ENCODE measurements at regions not wholly inside any gene's neighbourhood (a gene's known extent, or its start where the extent isn't known, plus 50 kb on each side); places are given as distances from the start of the nearest gene placed in this dataset.

DNA sequence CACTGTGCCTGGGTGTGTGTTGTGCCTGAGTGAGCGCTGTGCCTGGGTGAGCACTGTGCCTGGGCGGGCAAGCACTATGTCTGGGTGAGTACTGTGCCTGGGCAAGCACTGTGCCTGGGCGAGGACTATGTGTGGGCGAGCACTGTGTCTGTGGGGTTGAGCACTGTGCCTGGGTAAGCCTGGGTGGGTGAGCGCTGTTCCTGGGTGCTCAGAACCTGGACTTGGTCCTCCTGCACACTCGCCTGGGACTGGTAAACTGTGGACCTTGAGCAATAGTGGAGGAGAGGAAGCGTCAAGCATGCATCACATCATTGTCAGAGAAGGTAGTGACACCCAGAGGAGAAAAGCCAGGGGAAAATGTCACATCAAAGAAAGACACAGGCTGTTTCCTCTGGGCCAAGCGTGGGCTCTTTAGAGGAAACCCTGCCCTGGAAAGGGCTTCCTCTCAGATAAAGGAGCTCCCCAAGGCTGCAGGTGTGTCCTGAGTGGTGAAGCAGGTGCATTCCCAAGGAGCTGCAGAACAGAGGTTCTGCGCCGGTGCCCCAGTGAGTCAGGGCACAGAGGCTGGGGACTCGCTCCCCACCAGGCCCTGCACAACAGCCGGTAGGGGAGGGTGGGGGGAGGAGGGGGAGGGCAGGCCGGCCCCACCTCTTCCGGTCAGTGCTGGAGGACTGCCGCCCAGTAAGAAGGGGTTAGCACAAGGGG, 141.2 kb downstream of the TEX29 start:
- TF ChIP-seq, protein P1, sequence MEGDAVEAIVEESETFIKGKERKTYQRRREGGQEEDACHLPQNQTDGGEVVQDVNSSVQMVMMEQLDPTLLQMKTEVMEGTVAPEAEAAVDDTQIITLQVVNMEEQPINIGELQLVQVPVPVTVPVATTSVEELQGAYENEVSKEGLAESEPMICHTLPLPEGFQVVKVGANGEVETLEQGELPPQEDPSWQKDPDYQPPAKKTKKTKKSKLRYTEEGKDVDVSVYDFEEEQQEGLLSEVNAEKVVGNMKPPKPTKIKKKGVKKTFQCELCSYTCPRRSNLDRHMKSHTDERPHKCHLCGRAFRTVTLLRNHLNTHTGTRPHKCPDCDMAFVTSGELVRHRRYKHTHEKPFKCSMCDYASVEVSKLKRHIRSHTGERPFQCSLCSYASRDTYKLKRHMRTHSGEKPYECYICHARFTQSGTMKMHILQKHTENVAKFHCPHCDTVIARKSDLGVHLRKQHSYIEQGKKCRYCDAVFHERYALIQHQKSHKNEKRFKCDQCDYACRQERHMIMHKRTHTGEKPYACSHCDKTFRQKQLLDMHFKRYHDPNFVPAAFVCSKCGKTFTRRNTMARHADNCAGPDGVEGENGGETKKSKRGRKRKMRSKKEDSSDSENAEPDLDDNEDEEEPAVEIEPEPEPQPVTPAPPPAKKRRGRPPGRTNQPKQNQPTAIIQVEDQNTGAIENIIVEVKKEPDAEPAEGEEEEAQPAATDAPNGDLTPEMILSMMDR (IDR thresholded peaks at IDR 0.05), result no peak
- TF ChIP-seq, protein P2, sequence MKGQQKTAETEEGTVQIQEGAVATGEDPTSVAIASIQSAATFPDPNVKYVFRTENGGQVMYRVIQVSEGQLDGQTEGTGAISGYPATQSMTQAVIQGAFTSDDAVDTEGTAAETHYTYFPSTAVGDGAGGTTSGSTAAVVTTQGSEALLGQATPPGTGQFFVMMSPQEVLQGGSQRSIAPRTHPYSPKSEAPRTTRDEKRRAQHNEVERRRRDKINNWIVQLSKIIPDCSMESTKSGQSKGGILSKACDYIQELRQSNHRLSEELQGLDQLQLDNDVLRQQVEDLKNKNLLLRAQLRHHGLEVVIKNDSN (CRISPR knock-in tag; IDR thresholded peaks at IDR 0.05), result no peak
- TF ChIP-seq NR2C2 (CRISPR knock-in tag; IDR thresholded peaks at IDR 0.05) (no peak), NR3C1 (CRISPR knock-in tag; conservative IDR thresholded peaks at IDR 0.05; ENCODE audit: low read depth) (no peak), CREB1 (CRISPR knock-in tag; IDR thresholded peaks at IDR 0.05) (no peak)
- TF ChIP-seq, protein P3, sequence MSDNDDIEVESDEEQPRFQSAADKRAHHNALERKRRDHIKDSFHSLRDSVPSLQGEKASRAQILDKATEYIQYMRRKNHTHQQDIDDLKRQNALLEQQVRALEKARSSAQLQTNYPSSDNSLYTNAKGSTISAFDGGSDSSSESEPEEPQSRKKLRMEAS (CRISPR knock-in tag; IDR thresholded peaks at IDR 0.05), result no peak
- TF ChIP-seq, protein P4, sequence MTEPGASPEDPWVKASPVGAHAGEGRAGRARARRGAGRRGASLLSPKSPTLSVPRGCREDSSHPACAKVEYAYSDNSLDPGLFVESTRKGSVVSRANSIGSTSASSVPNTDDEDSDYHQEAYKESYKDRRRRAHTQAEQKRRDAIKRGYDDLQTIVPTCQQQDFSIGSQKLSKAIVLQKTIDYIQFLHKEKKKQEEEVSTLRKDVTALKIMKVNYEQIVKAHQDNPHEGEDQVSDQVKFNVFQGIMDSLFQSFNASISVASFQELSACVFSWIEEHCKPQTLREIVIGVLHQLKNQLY (CRISPR knock-in tag; IDR thresholded peaks at IDR 0.05), result no peak

All from WTC11 (cell line).